ENCODE measurements at regions not wholly inside any gene's neighbourhood (a gene's known extent, or its start where the extent isn't known, plus 50 kb on each side); places are given as distances from the start of the nearest gene placed in this dataset.

DNA sequence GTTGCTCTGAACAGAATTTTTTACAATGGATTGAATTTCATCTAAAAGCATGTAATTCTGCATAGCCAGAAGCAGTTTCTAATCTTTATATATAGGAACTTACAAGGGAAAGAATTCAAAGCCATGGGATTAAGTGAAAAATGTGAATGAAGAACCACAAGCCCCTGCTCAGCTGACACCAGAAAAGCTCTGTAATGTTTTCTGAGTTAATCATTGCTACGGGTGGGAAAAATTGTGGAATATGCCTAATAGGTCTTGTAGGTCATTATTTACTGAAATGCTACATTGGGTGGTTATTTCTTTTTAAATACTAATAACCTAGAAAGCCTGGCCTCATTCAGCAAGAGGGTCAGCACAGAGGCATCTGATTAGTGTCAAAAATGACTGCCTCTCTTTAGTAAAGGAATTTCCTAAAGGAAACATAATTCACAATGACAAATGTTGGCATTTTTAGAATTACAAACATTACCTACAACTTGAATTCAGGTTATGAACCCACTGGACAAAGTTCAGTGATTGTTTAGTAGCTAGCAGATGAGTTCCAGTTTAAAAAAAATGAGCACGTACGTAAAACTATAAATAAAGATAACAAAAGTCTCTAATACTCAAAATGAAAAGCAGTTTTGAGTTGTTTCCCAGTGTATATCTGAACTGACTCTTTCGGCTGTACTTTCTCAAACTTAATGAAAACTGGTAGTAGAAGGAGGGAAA, 75.3 kb downstream of the BMP4 start (continued):
- no peak for TF ChIP-seq TEAD4 (IDR thresholded peaks at IDR 0.05; ENCODE audit: borderline replicate concordance, insufficient read depth)

DNA sequence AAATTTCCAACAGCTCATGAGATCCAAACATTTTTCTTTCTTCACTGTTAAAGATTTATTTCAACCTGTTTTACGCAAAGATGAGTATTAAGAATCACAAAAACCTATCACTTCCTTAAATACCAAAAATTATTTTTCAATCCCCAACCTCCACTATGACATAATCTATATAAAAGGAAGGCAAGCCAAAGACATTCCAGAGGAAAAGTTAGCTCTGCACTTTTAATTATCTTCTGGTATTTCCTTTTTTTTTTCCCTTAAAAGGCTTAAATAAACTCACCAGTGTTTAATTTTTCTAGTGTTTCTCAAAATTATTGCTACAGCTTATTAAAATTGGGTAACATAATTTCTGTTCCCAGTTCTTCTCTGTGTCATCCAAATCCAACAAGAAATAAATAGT, 75.9 kb downstream of the BMP4 start:
- H2AFZ ChIP-seq (ENCODE audit: low read depth), result no peak overlapping the region
- no peaks in the 10 kb centered on the region for H3K9me2 ChIP-seq
- no peaks in the 10 kb centered on the region for H3K36me3 ChIP-seq (replicated peaks in 1 of 2; ENCODE audit: control insufficient read depth in 1 of 2, insufficient read depth in 2 of 2, low read length in 1 of 2)
- no peak overlapping the region for H3K27ac ChIP-seq (ENCODE audit: low read depth in 2 of 2, low read length in 1 of 2)
- H3K4me1 ChIP-seq (ENCODE audit: control insufficient read depth in 1 of 2, insufficient read depth in 2 of 2, low read depth in 1 of 2, low read length in 1 of 2), result no peaks in the 10 kb centered on the region
- no peaks in the 10 kb centered on the region for H3K9me3 ChIP-seq
- POLR2A ChIA-PET, result no interaction called here
- CTCF ChIA-PET, result no interaction called here
- H3K27me3 ChIP-seq (ENCODE audit: insufficient read depth), result no peaks in the 10 kb centered on the region
- DNase-seq, result no peak
- 13% methylated on average over 1 of the region's 1 CpG for WGBS (ENCODE audit: low lambda C conversion rate)
- no peak overlapping the region for H3K4me2 ChIP-seq
- no peaks in the 10 kb centered on the region for H3F3A ChIP-seq (replicated peaks; ENCODE audit: insufficient read depth)
- no peak for TF ChIP-seq MEF2A (IDR thresholded peaks at IDR 0.05; ENCODE audit: borderline replicate concordance, low read depth)
- TF ChIP-seq, protein P1, sequence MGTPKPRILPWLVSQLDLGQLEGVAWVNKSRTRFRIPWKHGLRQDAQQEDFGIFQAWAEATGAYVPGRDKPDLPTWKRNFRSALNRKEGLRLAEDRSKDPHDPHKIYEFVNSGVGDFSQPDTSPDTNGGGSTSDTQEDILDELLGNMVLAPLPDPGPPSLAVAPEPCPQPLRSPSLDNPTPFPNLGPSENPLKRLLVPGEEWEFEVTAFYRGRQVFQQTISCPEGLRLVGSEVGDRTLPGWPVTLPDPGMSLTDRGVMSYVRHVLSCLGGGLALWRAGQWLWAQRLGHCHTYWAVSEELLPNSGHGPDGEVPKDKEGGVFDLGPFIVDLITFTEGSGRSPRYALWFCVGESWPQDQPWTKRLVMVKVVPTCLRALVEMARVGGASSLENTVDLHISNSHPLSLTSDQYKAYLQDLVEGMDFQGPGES (IDR thresholded peaks at IDR 0.05; ENCODE audit: low read depth, low read length), result no peak
- TF ChIP-seq TAF1 (IDR thresholded peaks at IDR 0.05; ENCODE audit: borderline replicate concordance, low read depth, low read length), result no peak
- TF ChIP-seq RFX5 (IDR thresholded peaks at IDR 0.05; ENCODE audit: low read length), result no peak
- no peak for TF ChIP-seq TEAD4 (IDR thresholded peaks at IDR 0.05; ENCODE audit: borderline replicate concordance, insufficient read depth)
- no peak for TF ChIP-seq CHD2 (IDR thresholded peaks at IDR 0.05; ENCODE audit: low read length, partially characterized antibody)
- TF ChIP-seq, protein P2, sequence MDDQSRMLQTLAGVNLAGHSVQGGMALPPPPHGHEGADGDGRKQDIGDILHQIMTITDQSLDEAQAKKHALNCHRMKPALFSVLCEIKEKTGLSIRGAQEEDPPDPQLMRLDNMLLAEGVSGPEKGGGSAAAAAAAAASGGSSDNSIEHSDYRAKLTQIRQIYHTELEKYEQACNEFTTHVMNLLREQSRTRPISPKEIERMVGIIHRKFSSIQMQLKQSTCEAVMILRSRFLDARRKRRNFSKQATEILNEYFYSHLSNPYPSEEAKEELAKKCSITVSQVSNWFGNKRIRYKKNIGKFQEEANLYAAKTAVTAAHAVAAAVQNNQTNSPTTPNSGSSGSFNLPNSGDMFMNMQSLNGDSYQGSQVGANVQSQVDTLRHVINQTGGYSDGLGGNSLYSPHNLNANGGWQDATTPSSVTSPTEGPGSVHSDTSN (IDR thresholded peaks at IDR 0.05), result no peak
- no peak for TF ChIP-seq GATA2 (CRISPR knock-in tag; IDR thresholded peaks at IDR 0.05)
- no peak for TF ChIP-seq ELF1 (IDR thresholded peaks at IDR 0.05)
- no peaks in the 10 kb centered on the region for H3K79me2 ChIP-seq (ENCODE audit: insufficient read depth)
- H4K20me1 ChIP-seq (ENCODE audit: insufficient read depth), result no peaks in the 10 kb centered on the region
- no peak overlapping the region for H3K9ac ChIP-seq
- no peak overlapping the region for H3K4me3 ChIP-seq (ENCODE audit: low read depth in 2 of 2, low read length in 1 of 2)

DNA sequence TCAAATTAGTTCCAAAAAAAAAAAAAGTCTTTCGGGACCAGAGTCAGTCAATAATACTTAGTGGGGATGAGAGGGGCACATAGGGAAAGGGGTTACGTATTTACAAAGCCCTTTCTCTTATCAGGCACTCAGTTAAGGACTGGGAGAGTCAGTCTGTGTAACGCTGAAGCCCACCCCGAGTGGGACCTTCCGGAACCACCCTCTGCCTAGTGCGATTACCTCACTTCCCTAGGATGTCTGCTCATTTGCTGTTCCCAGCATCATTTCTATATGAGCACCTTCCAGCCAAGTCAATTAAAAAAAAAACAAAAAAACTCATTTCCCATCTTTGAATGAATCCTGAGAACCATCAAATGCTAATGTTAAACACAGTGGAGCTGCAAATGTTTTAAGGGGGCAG, 76.9 kb downstream of the BMP4 start:
- DNase-seq, result no peak
- no peaks in the 10 kb centered on the region for H3K9me2 ChIP-seq
- CTCF ChIA-PET, result interaction anchor here (0.6 kb wide), 1 partner anchor 468 kb away, joined by 3 read pairs; no protein-coding TSS in a partner anchor
- no peaks in the 10 kb centered on the region for H4K20me1 ChIP-seq (ENCODE audit: insufficient read depth)
- H3F3A ChIP-seq (replicated peaks; ENCODE audit: insufficient read depth), result no peaks in the 10 kb centered on the region
- H3K9ac ChIP-seq, result no peak overlapping the region
- WGBS (ENCODE audit: low lambda C conversion rate), result 10% methylated on average over 6 of the region's 6 CpGs
- POLR2A ChIA-PET, result no interaction called here
- TF ChIP-seq, protein P2 (IDR thresholded peaks at IDR 0.05), result no peak
- no peak for TF ChIP-seq RFX5 (IDR thresholded peaks at IDR 0.05; ENCODE audit: low read length)
- TF ChIP-seq, protein P1 (IDR thresholded peaks at IDR 0.05; ENCODE audit: low read depth, low read length), result no peak
- no peaks in the 10 kb centered on the region for H3K9me3 ChIP-seq
- H3K27ac ChIP-seq (ENCODE audit: low read depth in 2 of 2, low read length in 1 of 2), result no peak overlapping the region
- no peaks in the 10 kb centered on the region for H3K79me2 ChIP-seq (ENCODE audit: insufficient read depth)
- no peaks in the 10 kb centered on the region for H3K36me3 ChIP-seq (replicated peaks in 1 of 2; ENCODE audit: control insufficient read depth in 1 of 2, insufficient read depth in 2 of 2, low read length in 1 of 2)
- no peaks in the 10 kb centered on the region for H3K27me3 ChIP-seq (ENCODE audit: insufficient read depth)
- no peak overlapping the region for H2AFZ ChIP-seq (ENCODE audit: low read depth)
- no peaks in the 10 kb centered on the region for H3K4me1 ChIP-seq (ENCODE audit: control insufficient read depth in 1 of 2, insufficient read depth in 2 of 2, low read depth in 1 of 2, low read length in 1 of 2)
- no peak overlapping the region for H3K4me3 ChIP-seq (ENCODE audit: low read depth in 2 of 2, low read length in 1 of 2)
- no peak overlapping the region for H3K4me2 ChIP-seq
